ENCODE measurements at regions not wholly inside any gene's neighbourhood (a gene's known extent, or its start where the extent isn't known, plus 50 kb on each side); places are given as distances from the start of the nearest gene placed in this dataset.

GRCh38 chr17:77720946-77721845, 237.3 kb upstream of the TNRC6C start:
- Histone ChIP-seq H3K4me3 (ENCODE audit: low read length in 2 of 2) (no peak overlapping the region), H4K8ac (ENCODE audit: low read depth, low read length) (no peak overlapping the region), H3K4me1 (ENCODE audit: control insufficient read depth in 2 of 2, insufficient read depth in 1 of 2, low read depth in 1 of 2, low read length in 2 of 2) (peaks cover 0 to 10% of the 10 kb centered on the region in 2 donors), H3K4ac (ENCODE audit: low read length) (no peak overlapping the region), H2AFZ (ENCODE audit: low read length) (no peak overlapping the region), H3K36me3 (replicated peaks in 1 of 2; ENCODE audit: control insufficient read depth in 2 of 2, insufficient read depth in 2 of 2, low read length in 2 of 2) (peaks cover 0 to 3% of the 10 kb centered on the region in 2 donors), H3K27ac (replicated peaks; ENCODE audit: low read length) (no peak overlapping the region), H3K18ac (ENCODE audit: low read length) (no peak overlapping the region), H3K9ac (ENCODE audit: low read depth, low read length, poor library complexity) (no peak overlapping the region), H2BK5ac (ENCODE audit: low read length) (no peak overlapping the region), H4K91ac (ENCODE audit: low read depth, low read length, poor library complexity) (no peak overlapping the region), H2BK120ac (ENCODE audit: low read depth, low read length) (no peak overlapping the region), H3K79me1 (ENCODE audit: low read depth, low read length) (peaks cover 5% of the 10 kb centered on the region), H3K14ac (ENCODE audit: low read length) (no peak overlapping the region), H2BK15ac (ENCODE audit: low read length) (no peak overlapping the region), H3K4me2 (ENCODE audit: insufficient read depth, low read length, poor library complexity, severe bottlenecking) (no peak overlapping the region), H3K9me3 (replicated peaks in 1 of 2; ENCODE audit: control insufficient read depth in 2 of 2, insufficient read depth in 1 of 2, low read depth in 1 of 2, low read length in 2 of 2) (peaks cover 5 to 6% of the 10 kb centered on the region in 2 donors), H3K23ac (ENCODE audit: low read depth, low read length, poor library complexity) (no peak overlapping the region), H2AK5ac (ENCODE audit: low read depth, low read length) (no peak overlapping the region), H2BK12ac (ENCODE audit: low read length) (no peak overlapping the region), H3K27me3 (ENCODE audit: control insufficient read depth in 3 of 3, insufficient read depth in 3 of 3, low read depth in 1 of 3, low read length in 3 of 3) (peaks cover 0 to 3% (median 3%) of the 10 kb centered on the region in 3 experiments)
- DNase-seq (ENCODE audit: low spot score): no peak
- WGBS, 2 donors (ENCODE audit: extremely low coverage in 2 of 2, insufficient read length in 2 of 2, insufficient replicate concordance in 1 of 2): no CpG with 5 or more reads among the region's 14 CpGs

- no peak overlapping the region for H2BK120ac ChIP-seq (ENCODE audit: low read depth, low read length)
- no peak overlapping the region for H2AK5ac ChIP-seq (ENCODE audit: low read depth, low read length)
- H3K9ac ChIP-seq (ENCODE audit: low read depth, low read length, poor library complexity): no peak overlapping the region
- H4K91ac ChIP-seq (ENCODE audit: low read depth, low read length, poor library complexity): no peak overlapping the region
- H3K9me3 ChIP-seq (replicated peaks in 1 of 2; ENCODE audit: control insufficient read depth in 2 of 2, insufficient read depth in 1 of 2, low read depth in 1 of 2, low read length in 2 of 2): peaks cover 5 to 6% of the 10 kb centered on the region in 2 donors
- no peak overlapping the region for H3K4me3 ChIP-seq (ENCODE audit: low read length in 2 of 2)
- H3K4me1 ChIP-seq (ENCODE audit: control insufficient read depth in 2 of 2, insufficient read depth in 1 of 2, low read depth in 1 of 2, low read length in 2 of 2): peaks cover 0 to 15% of the 10 kb centered on the region in 2 donors
- no peak for DNase-seq (ENCODE audit: low spot score)
- peaks cover 0 to 3% (median 3%) of the 10 kb centered on the region in 3 experiments for H3K27me3 ChIP-seq (ENCODE audit: control insufficient read depth in 3 of 3, insufficient read depth in 3 of 3, low read depth in 1 of 3, low read length in 3 of 3)
- no peak overlapping the region for H3K14ac ChIP-seq (ENCODE audit: low read length)
- no peak overlapping the region for H2BK12ac ChIP-seq (ENCODE audit: low read length)
- no peak overlapping the region for H3K27ac ChIP-seq (replicated peaks; ENCODE audit: low read length)
- H3K18ac ChIP-seq (ENCODE audit: low read length): no peak overlapping the region
- no peak overlapping the region for H3K4me2 ChIP-seq (ENCODE audit: insufficient read depth, low read length, poor library complexity, severe bottlenecking)
- peaks cover 5% of the 10 kb centered on the region for H3K79me1 ChIP-seq (ENCODE audit: low read depth, low read length)
- H3K36me3 ChIP-seq (replicated peaks in 1 of 2; ENCODE audit: control insufficient read depth in 2 of 2, insufficient read depth in 2 of 2, low read length in 2 of 2): peaks cover 0 to 3% of the 10 kb centered on the region in 2 donors
- no peak overlapping the region for H3K23ac ChIP-seq (ENCODE audit: low read depth, low read length, poor library complexity)
- no peak overlapping the region for H4K8ac ChIP-seq (ENCODE audit: low read depth, low read length)
- no CpG with 5 or more reads among the region's 3 CpGs for WGBS, 2 donors (ENCODE audit: extremely low coverage in 2 of 2, insufficient read length in 2 of 2, insufficient replicate concordance in 1 of 2)
- no peak overlapping the region for H3K4ac ChIP-seq (ENCODE audit: low read length)
- H2BK15ac ChIP-seq (ENCODE audit: low read length): no peak overlapping the region
- H2BK5ac ChIP-seq (ENCODE audit: low read length): no peak overlapping the region
- H2AFZ ChIP-seq (ENCODE audit: low read length): no peak overlapping the region
These were observed 236.7 kb upstream of the TNRC6C start for GRCh38 chr17:77721846-77722160.

GRCh38 chr17:77722366-77722765, 236.1 kb upstream of the TNRC6C start:
- WGBS, 2 donors (ENCODE audit: extremely low coverage in 2 of 2, insufficient read length in 2 of 2, insufficient replicate concordance in 1 of 2): no CpG with 5 or more reads among the region's 8 CpGs

GRCh38 chr17:77723071-77723908, 235.2 kb upstream of the TNRC6C start:
- Histone ChIP-seq H2BK120ac (ENCODE audit: low read depth, low read length) (no peak overlapping the region), H4K91ac (ENCODE audit: low read depth, low read length, poor library complexity) (no peak overlapping the region), H3K9me3 (replicated peaks in 1 of 2; ENCODE audit: control insufficient read depth in 2 of 2, insufficient read depth in 1 of 2, low read depth in 1 of 2, low read length in 2 of 2) (peaks cover 4 to 7% of the 10 kb centered on the region in 2 donors), H3K4me2 (ENCODE audit: insufficient read depth, low read length, poor library complexity, severe bottlenecking) (no peak overlapping the region), H3K4me1 (ENCODE audit: control insufficient read depth in 2 of 2, insufficient read depth in 1 of 2, low read depth in 1 of 2, low read length in 2 of 2) (peaks cover 5 to 16% of the 10 kb centered on the region in 2 donors), H2AFZ (ENCODE audit: low read length) (no peak overlapping the region), H2BK12ac (ENCODE audit: low read length) (no peak overlapping the region), H3K27me3 (ENCODE audit: control insufficient read depth in 3 of 3, insufficient read depth in 3 of 3, low read depth in 1 of 3, low read length in 3 of 3) (peaks cover 0 to 3% (median 2%) of the 10 kb centered on the region in 3 experiments), H2BK5ac (ENCODE audit: low read length) (no peak overlapping the region), H3K9ac (ENCODE audit: low read depth, low read length, poor library complexity) (peak overlapping the region; percentile 26), H3K23ac (ENCODE audit: low read depth, low read length, poor library complexity) (no peak overlapping the region), H3K4me3 (ENCODE audit: low read length in 2 of 2) (no peak overlapping the region), H3K4ac (ENCODE audit: low read length) (no peak overlapping the region), H3K14ac (ENCODE audit: low read length) (peak overlapping the region; percentile 48), H2BK15ac (ENCODE audit: low read length) (peak overlapping the region; percentile 89), H3K27ac (replicated peaks; ENCODE audit: low read length) (no peak overlapping the region), H3K79me1 (ENCODE audit: low read depth, low read length) (peaks cover 4% of the 10 kb centered on the region), H3K18ac (ENCODE audit: low read length) (peak overlapping the region; percentile 24), H3K36me3 (replicated peaks in 1 of 2; ENCODE audit: control insufficient read depth in 2 of 2, insufficient read depth in 2 of 2, low read length in 2 of 2) (peaks cover 0 to 2% of the 10 kb centered on the region in 2 donors), H4K8ac (ENCODE audit: low read depth, low read length) (no peak overlapping the region), H2AK5ac (ENCODE audit: low read depth, low read length) (peak overlapping the region; percentile 28)
- WGBS, 2 donors (ENCODE audit: extremely low coverage in 2 of 2, insufficient read length in 2 of 2, insufficient replicate concordance in 1 of 2): no CpG with 5 or more reads among the region's 20 CpGs
- DNase-seq (ENCODE audit: low spot score): no peak

More at GRCh38 chr17:77722366-77722765, 236.1 kb upstream of the TNRC6C start:
- no peak overlapping the region for H2BK120ac ChIP-seq (ENCODE audit: low read depth, low read length)
- no peak overlapping the region for H4K8ac ChIP-seq (ENCODE audit: low read depth, low read length)
- H2BK15ac ChIP-seq (ENCODE audit: low read length): no peak overlapping the region
- peaks cover 4 to 18% of the 10 kb centered on the region in 2 donors for H3K4me1 ChIP-seq (ENCODE audit: control insufficient read depth in 2 of 2, insufficient read depth in 1 of 2, low read depth in 1 of 2, low read length in 2 of 2)
- H3K36me3 ChIP-seq (replicated peaks in 1 of 2; ENCODE audit: control insufficient read depth in 2 of 2, insufficient read depth in 2 of 2, low read length in 2 of 2): peaks cover 0 to 3% of the 10 kb centered on the region in 2 donors
- no peak overlapping the region for H2AK5ac ChIP-seq (ENCODE audit: low read depth, low read length)
- no peak overlapping the region for H3K18ac ChIP-seq (ENCODE audit: low read length)
- H3K27me3 ChIP-seq (ENCODE audit: control insufficient read depth in 3 of 3, insufficient read depth in 3 of 3, low read depth in 1 of 3, low read length in 3 of 3): peaks cover 0 to 3% (median 3%) of the 10 kb centered on the region in 3 experiments
- no peak overlapping the region for H4K91ac ChIP-seq (ENCODE audit: low read depth, low read length, poor library complexity)
- no peak overlapping the region for H3K4me3 ChIP-seq (ENCODE audit: low read length in 2 of 2)
- H3K23ac ChIP-seq (ENCODE audit: low read depth, low read length, poor library complexity): no peak overlapping the region
- no peak overlapping the region for H2AFZ ChIP-seq (ENCODE audit: low read length)
- H3K4me2 ChIP-seq (ENCODE audit: insufficient read depth, low read length, poor library complexity, severe bottlenecking): no peak overlapping the region
- peaks cover 5 to 6% of the 10 kb centered on the region in 2 donors for H3K9me3 ChIP-seq (replicated peaks in 1 of 2; ENCODE audit: control insufficient read depth in 2 of 2, insufficient read depth in 1 of 2, low read depth in 1 of 2, low read length in 2 of 2)
- H2BK5ac ChIP-seq (ENCODE audit: low read length): no peak overlapping the region
- no peak overlapping the region for H3K27ac ChIP-seq (replicated peaks; ENCODE audit: low read length)
- no peak overlapping the region for H3K9ac ChIP-seq (ENCODE audit: low read depth, low read length, poor library complexity)
- no peak overlapping the region for H3K4ac ChIP-seq (ENCODE audit: low read length)
- no peak overlapping the region for H3K14ac ChIP-seq (ENCODE audit: low read length)
- H3K79me1 ChIP-seq (ENCODE audit: low read depth, low read length): peaks cover 5% of the 10 kb centered on the region
- DNase-seq (ENCODE audit: low spot score): no peak
- H2BK12ac ChIP-seq (ENCODE audit: low read length): no peak overlapping the region
